ENCODE measurements at regions not wholly inside any gene's neighbourhood (a gene's known extent, or its start where the extent isn't known, plus 50 kb on each side); places are given as distances from the start of the nearest gene placed in this dataset.

DNA sequence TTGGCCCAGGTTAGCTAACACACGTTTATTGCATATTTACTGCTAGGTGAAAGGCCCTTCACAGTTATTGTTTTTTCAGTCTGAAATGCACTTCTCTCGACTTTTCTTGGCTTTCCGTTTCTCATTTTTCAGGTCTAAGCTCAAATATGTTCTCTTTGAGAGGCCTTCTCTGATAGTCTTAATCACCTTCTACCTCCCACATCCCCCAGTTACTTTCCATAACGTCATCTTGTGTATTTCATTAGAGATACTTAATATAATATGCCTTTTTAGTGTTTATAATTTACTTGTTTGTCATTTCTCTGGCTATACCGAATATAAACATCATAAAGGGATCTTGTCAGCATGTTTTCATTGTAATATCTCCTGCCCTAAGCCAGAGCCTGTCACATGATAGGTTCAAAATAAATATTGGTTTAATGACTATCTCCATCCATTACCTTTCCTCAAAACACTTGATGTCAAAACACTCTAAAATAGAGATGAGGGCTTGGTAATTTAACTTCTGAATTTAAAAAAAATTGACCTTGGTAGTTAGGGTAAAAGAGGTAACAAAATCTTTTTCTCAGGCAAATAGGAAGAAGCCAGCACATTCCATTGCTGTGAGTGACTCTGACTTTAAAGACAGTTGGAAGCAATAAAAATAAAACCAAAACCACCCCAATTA is 168.6 kb upstream of the RFC3 start:
- TF ChIP-seq, protein P1, sequence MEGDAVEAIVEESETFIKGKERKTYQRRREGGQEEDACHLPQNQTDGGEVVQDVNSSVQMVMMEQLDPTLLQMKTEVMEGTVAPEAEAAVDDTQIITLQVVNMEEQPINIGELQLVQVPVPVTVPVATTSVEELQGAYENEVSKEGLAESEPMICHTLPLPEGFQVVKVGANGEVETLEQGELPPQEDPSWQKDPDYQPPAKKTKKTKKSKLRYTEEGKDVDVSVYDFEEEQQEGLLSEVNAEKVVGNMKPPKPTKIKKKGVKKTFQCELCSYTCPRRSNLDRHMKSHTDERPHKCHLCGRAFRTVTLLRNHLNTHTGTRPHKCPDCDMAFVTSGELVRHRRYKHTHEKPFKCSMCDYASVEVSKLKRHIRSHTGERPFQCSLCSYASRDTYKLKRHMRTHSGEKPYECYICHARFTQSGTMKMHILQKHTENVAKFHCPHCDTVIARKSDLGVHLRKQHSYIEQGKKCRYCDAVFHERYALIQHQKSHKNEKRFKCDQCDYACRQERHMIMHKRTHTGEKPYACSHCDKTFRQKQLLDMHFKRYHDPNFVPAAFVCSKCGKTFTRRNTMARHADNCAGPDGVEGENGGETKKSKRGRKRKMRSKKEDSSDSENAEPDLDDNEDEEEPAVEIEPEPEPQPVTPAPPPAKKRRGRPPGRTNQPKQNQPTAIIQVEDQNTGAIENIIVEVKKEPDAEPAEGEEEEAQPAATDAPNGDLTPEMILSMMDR (IDR thresholded peaks at IDR 0.05), result no peak

DNA sequence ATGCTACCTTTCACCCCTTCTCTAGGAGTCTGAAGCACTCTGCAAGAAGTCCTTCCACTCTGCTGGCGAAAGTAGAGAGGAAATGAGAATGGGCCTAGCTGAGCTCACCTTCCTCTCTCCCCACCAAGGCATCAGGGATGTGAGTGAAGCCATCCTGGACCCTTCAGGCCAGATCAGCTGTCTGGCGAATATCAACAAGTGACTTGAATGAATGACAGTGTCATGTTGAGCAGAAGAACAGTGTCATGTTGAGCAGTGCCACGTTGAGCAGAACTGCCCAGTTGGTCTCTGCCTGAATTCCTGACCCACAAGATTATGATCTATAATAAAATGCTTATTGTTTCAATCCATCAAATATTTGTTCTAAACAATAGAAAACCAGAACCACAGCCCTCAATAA is 166.2 kb upstream of the RFC3 start:
- TF ChIP-seq, protein P1 (IDR thresholded peaks at IDR 0.05), result no peak

DNA sequence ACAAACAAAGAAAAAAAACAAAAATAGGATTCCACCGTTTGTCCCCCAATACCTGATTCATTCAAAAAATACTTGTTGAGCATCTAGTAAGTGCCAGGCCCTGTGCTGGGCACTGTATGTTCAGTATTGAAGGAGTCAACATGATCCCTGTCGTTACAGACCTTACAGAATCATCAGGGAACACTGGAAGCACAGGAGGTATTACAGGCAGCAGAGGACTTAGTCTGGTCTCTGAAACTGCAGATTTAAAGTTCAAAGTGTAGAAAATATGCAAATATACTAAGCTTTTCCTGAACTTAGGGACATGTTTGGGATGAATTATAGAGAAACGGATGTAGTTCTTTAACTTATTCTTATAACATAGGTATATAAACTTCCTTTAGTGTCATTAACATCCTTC is 160.7 kb upstream of the RFC3 start:
- TF ChIP-seq, protein P1 (IDR thresholded peaks at IDR 0.05), result no peak

DNA sequence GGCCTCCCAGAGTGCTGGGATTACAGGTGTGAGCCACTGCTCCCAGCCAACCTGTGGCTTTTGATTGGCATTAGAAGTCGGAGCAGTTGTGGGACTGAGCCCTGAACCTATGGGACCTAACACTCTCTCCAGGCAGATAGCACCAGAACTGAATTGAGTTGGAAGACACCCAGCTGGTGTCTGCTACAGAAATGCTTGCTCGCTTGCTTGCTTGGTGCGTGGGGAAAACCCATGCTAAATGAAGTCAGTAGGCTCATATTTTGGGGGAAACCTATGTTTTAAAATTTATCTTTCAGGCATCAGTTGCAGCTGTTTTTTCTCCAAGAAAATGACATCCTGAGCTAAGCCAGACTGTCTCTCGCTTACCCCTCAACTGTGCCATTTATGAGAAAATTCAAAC is 158.5 kb upstream of the RFC3 start:
- TF ChIP-seq, protein P1 (IDR thresholded peaks at IDR 0.05), result no peak

DNA sequence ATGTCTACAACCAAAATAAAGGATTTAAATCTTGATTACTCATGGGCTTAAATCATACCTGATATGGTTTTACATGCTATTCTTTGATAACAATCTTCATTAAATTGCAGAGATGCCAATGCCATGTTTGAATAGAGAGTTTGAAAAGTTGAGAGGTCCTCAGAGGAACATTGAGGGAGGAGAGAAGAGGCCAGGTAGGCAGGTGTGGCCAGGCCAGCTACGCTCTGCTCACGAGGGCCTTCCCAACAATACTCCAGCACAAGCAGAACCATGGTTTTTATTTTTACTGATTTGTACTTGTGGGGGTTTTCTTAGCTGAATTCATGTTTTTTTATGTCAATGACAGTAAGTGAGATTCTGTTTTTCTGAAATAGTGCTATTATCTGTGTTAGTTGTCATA is 158.1 kb upstream of the RFC3 start:
- TF ChIP-seq, protein P1 (IDR thresholded peaks at IDR 0.05), result no peak

DNA sequence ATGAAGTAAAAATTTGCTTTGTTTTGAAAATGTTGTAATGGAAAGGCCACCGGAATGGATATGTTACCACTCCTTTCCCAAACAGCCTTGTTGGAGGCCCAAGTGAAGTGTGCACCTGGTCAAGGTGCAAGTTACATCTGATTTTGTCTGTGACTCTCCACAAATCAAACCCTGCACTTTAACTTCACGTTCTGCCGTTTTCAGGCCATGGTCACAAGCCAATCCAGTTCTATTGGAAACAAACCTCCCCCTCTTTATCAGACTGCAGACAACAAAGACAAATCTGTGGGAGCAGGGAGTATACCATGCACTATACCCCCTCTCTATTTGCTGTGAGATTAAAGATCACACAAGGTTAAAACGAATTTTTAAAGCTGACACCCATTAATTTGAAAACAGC is 155.6 kb upstream of the RFC3 start:
- TF ChIP-seq, protein P1 (IDR thresholded peaks at IDR 0.05), result no peak

DNA sequence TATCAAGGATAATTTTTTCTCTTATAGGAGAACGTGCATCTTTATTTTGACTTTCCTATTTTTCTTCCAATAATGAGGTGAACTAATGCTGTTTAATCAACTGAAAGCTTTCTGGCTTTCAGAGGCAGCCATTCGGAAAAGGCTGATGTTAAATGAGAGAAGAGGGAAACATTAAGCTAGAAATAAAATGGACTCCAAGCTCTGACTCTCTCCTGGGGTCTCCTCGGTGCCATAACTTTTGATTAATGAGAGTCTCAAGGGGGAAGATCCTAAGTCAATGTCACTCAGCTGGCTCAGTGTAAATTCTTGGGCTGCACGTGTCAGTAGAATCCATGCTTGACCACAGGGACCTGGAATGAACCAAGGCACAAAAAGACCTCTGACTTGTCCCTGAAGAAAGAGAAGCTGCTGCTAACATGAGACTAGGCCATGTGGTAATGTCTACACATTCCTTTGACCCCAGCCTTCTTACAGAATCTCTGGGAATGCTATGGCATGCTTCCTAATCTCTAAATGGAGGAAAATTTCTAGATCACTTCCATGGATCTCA is 152.2 kb upstream of the RFC3 start:
- TF ChIP-seq, protein P1 (IDR thresholded peaks at IDR 0.05), result no peak

DNA sequence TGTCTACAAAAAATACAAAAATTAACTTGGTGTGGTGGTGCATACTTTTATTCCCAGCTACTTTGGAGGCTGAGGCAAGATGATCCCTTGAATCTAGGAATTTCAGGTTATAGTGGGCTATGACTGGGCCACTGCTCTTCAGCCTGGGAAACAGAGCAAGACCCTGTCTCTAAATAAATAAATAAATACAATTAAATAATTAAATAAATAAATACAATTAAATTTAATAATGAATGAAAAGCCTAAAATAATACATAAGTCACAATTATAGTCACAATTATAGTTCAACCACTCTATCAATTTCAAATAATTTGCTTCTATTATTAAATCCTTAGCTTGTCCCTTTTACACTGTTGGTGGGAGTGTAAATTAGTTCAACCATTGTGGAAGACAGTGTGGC is 146.4 kb upstream of the RFC3 start:
- TF ChIP-seq, protein P1 (IDR thresholded peaks at IDR 0.05), result no peak
